ENCODE measurements at regions not wholly inside any gene's neighbourhood (a gene's known extent, or its start where the extent isn't known, plus 50 kb on each side); places are given as distances from the start of the nearest gene placed in this dataset.

GRCh38 chr1:14031461-14031860 is 331.5 kb downstream of the PRDM2 start:
- Mint-ChIP-seq H3K4me3 (ENCODE audit: unreplicated experiment) (no peak overlapping the region), H3K27me3 (ENCODE audit: unreplicated experiment) (no peaks in the 10 kb centered on the region), H3K27ac (ENCODE audit: unreplicated experiment) (no peak overlapping the region), H3K4me1 (ENCODE audit: low read depth, unreplicated experiment) (no peaks in the 10 kb centered on the region), H3K36me3 (ENCODE audit: unreplicated experiment) (peaks cover 13% of the 10 kb centered on the region), H3K9me3 (ENCODE audit: unreplicated experiment) (peaks cover 4% of the 10 kb centered on the region)
- TF ChIP-seq, protein P1, sequence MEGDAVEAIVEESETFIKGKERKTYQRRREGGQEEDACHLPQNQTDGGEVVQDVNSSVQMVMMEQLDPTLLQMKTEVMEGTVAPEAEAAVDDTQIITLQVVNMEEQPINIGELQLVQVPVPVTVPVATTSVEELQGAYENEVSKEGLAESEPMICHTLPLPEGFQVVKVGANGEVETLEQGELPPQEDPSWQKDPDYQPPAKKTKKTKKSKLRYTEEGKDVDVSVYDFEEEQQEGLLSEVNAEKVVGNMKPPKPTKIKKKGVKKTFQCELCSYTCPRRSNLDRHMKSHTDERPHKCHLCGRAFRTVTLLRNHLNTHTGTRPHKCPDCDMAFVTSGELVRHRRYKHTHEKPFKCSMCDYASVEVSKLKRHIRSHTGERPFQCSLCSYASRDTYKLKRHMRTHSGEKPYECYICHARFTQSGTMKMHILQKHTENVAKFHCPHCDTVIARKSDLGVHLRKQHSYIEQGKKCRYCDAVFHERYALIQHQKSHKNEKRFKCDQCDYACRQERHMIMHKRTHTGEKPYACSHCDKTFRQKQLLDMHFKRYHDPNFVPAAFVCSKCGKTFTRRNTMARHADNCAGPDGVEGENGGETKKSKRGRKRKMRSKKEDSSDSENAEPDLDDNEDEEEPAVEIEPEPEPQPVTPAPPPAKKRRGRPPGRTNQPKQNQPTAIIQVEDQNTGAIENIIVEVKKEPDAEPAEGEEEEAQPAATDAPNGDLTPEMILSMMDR (IDR thresholded peaks at IDR 0.05; ENCODE audit: partially characterized antibody, unreplicated experiment) = no peak
- no peak for DNase-seq

GRCh38 chr1:14034506-14034905 is 334.5 kb downstream of the PRDM2 start:
- no peak overlapping the region for H3K27ac Mint-ChIP-seq (ENCODE audit: unreplicated experiment)
- TF ChIP-seq, protein P1 (IDR thresholded peaks at IDR 0.05; ENCODE audit: partially characterized antibody, unreplicated experiment) = no peak
- H3K9me3 Mint-ChIP-seq (ENCODE audit: unreplicated experiment) = peaks cover 4% of the 10 kb centered on the region
- H3K4me3 Mint-ChIP-seq (ENCODE audit: unreplicated experiment) = no peak overlapping the region
- no peak for DNase-seq
- no peaks in the 10 kb centered on the region for H3K27me3 Mint-ChIP-seq (ENCODE audit: unreplicated experiment)
- peaks cover 13% of the 10 kb centered on the region for H3K36me3 Mint-ChIP-seq (ENCODE audit: unreplicated experiment)
- no peaks in the 10 kb centered on the region for H3K4me1 Mint-ChIP-seq (ENCODE audit: low read depth, unreplicated experiment)

DNA sequence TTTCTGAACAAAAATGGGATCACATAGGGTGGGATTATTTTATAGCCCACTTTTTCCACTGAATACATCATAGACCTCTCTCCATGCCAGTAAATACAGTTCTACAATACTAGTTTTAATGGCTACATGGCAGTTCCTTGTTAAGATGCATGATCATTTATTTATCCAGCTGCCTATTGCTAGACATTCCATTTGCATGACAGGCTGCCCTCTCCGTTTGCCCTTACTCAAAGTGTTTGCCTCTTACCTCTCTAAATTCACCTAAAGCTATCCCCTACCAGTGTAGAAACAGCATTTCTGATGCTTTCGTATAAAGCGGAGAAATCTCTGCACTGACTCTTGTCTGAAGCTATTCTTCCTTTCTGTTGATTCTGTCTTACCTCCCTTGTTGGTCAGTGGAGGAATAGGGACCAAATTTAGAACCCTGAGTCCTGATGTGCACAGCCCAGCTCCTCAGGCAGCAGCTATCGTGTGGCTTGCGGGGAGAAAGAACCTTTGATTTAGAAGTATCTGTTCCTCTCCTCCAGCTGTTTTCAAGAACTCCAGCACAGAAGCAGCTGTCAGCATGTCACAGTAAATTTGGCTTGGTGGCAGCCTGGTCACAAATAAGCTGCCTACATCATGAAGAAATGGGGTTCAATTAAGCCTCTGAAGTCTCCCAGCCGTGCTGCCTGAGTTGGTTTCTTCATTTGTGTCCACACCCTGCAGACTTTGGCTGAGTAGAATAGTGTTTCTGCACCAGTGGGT is 337.3 kb downstream of the PRDM2 start:
- no peak overlapping the region for H3K27ac Mint-ChIP-seq (ENCODE audit: unreplicated experiment)
- H3K36me3 Mint-ChIP-seq (ENCODE audit: unreplicated experiment) = peaks cover 18% of the 10 kb centered on the region
- H3K4me3 Mint-ChIP-seq (ENCODE audit: unreplicated experiment) = no peak overlapping the region
- TF ChIP-seq, protein P1 (IDR thresholded peaks at IDR 0.05; ENCODE audit: partially characterized antibody, unreplicated experiment) = no peak
- H3K27me3 Mint-ChIP-seq (ENCODE audit: unreplicated experiment) = no peaks in the 10 kb centered on the region
- peaks cover 7% of the 10 kb centered on the region for H3K9me3 Mint-ChIP-seq (ENCODE audit: unreplicated experiment)
- no peaks in the 10 kb centered on the region for H3K4me1 Mint-ChIP-seq (ENCODE audit: low read depth, unreplicated experiment)
- no peak for DNase-seq

- TF ChIP-seq, protein P1 (IDR thresholded peaks at IDR 0.05; ENCODE audit: partially characterized antibody, unreplicated experiment) = no peak
- Mint-ChIP-seq H3K4me3 (ENCODE audit: unreplicated experiment) (no peak overlapping the region), H3K27ac (ENCODE audit: unreplicated experiment) (no peak overlapping the region), H3K36me3 (ENCODE audit: unreplicated experiment) (peaks cover 6% of the 10 kb centered on the region), H3K9me3 (ENCODE audit: unreplicated experiment) (peaks cover 4% of the 10 kb centered on the region), H3K4me1 (ENCODE audit: low read depth, unreplicated experiment) (no peaks in the 10 kb centered on the region), H3K27me3 (ENCODE audit: unreplicated experiment) (no peaks in the 10 kb centered on the region)
- no peak for DNase-seq
These were observed 339.8 kb downstream of the PRDM2 start for GRCh38 chr1:14039582-14040430.

- DNase-seq = no peak
- Mint-ChIP-seq H3K4me1 (ENCODE audit: low read depth, unreplicated experiment) (no peaks in the 10 kb centered on the region), H3K36me3 (ENCODE audit: unreplicated experiment) (no peaks in the 10 kb centered on the region), H3K27me3 (ENCODE audit: unreplicated experiment) (no peaks in the 10 kb centered on the region), H3K27ac (ENCODE audit: unreplicated experiment) (no peak overlapping the region), H3K4me3 (ENCODE audit: unreplicated experiment) (no peak overlapping the region), H3K9me3 (ENCODE audit: unreplicated experiment) (no peaks in the 10 kb centered on the region)
- TF ChIP-seq, protein P1 (IDR thresholded peaks at IDR 0.05; ENCODE audit: partially characterized antibody, unreplicated experiment) = no peak
These were observed 350.0 kb downstream of the PRDM2 start for GRCh38 chr1:14049965-14050364.

All from glutamatergic neuron (in vitro differentiated cells).